Neural cell (in vitro differentiated cells): ENCODE measurements at regions not wholly inside any gene's neighbourhood (a gene's known extent, or its start where the extent isn't known, plus 50 kb on each side); places are given as distances from the start of the nearest gene placed in this dataset.

Source experiments
- H2AFZ ChIP-seq: fragments of 200-600, 300-800 bp; sonication (generic), shearing (Covaris generic); 2 replicates; pipeline ENCODE4 v1.6.0; 2014; ENCODE audit warnings: low read depth, mild to moderate bottlenecking, antibody characterized with exemption, low read length, moderate library complexity
- H3F3A ChIP-seq: fragments of 200-600 bp; shearing (Covaris generic); 2 replicates; pipeline ENCODE4 v1.6.1; 2016; ENCODE audit warnings: mild to moderate bottlenecking, moderate library complexity, mixed read lengths, antibody characterized with exemption, low read length; ENCODE audit not compliant: insufficient read depth, poor library complexity, severe bottlenecking
- H3K27ac ChIP-seq: fragments of 200-600, 300-800 bp; sonication (generic), shearing (Covaris generic); 2 replicates; pipeline ENCODE4 v1.5.1; 2014; ENCODE audit warnings: mild to moderate bottlenecking, low read length, moderate library complexity
- H3K27me3 ChIP-seq: fragments of 300-800, 200-600 bp; sonication (generic), shearing (Covaris generic); 2 replicates; pipeline ENCODE4 v1.6.0; 2014; ENCODE audit warnings: mild to moderate bottlenecking, low read depth, low read length, moderate library complexity; ENCODE audit not compliant: insufficient read depth
- H3K36me3 ChIP-seq: fragments of 300-800, 200-600 bp; sonication (generic), shearing (Covaris generic); 2 replicates; pipeline ENCODE4 v1.5.1; 2014; ENCODE audit warnings: mild to moderate bottlenecking, antibody characterized with exemption, low read length, moderate library complexity; ENCODE audit not compliant: insufficient read depth
- H3K4me2 ChIP-seq: fragments of 300-800, 200-600 bp; sonication (generic), shearing (Covaris generic); 2 replicates; pipeline ENCODE4 v1.6.0; 2014; ENCODE audit warnings: mild to moderate bottlenecking, low read length
- H3K4me3 ChIP-seq: fragments of 300-800, 200-600 bp; sonication (generic), shearing (Covaris generic); 2 replicates; pipeline ENCODE4 v1.5.1; 2014; ENCODE audit warnings: mild to moderate bottlenecking, low read length, moderate library complexity
- H3K79me2 ChIP-seq: fragments of 200-600 bp; shearing (Covaris generic); replicated peaks from 2 replicates; pipeline ENCODE4 v1.6.0; 2014; ENCODE audit warnings: mild to moderate bottlenecking, low read length, moderate library complexity; ENCODE audit not compliant: insufficient read depth
- H3K9ac ChIP-seq: fragments of 300-800, 200-600 bp; sonication (generic), shearing (Covaris generic); 2 replicates; pipeline ENCODE4 v1.6.1; 2016; ENCODE audit warnings: mild to moderate bottlenecking, low read length, mixed read lengths
- H3K9me2 ChIP-seq: fragments of 200-600 bp; shearing (Covaris generic); 2 replicates; pipeline ENCODE4 v1.6.1; 2016; ENCODE audit warnings: mild to moderate bottlenecking, low read length, mixed read lengths; ENCODE audit not compliant: insufficient read depth
- H3K9me3 ChIP-seq: fragments of 200-600, 300-800 bp; sonication (generic), shearing (Covaris generic); 2 replicates; pipeline ENCODE4 v1.6.1; 2016; ENCODE audit warnings: mild to moderate bottlenecking, mixed run types, low read length, moderate library complexity, mixed read lengths
- H4K20me1 ChIP-seq: fragments of 200-600 bp; shearing (Covaris generic); 2 replicates; pipeline ENCODE4 v1.6.1; 2016; ENCODE audit warnings: mild to moderate bottlenecking, mixed run types; ENCODE audit not compliant: insufficient read depth
- CTCF ChIP-seq: fragments of 450-650 bp; IDR thresholded peaks from 2 replicates; pipeline ENCODE4 v1.5.1; 2014; ENCODE audit warnings: antibody characterized with exemption, mild to moderate bottlenecking, moderate library complexity; ENCODE audit not compliant: poor library complexity, severe bottlenecking
- EP300 ChIP-seq: fragments of 450-650 bp; conservative IDR thresholded peaks from 2 replicates; pipeline ENCODE4 v1.6.1; 2014; ENCODE audit warnings: antibody characterized with exemption, mild to moderate bottlenecking, moderate library complexity; ENCODE audit not compliant: poor library complexity, severe bottlenecking
- EZH2 ChIP-seq: fragments of 200-600, 300-800 bp; shearing (Covaris generic), sonication (generic); IDR thresholded peaks from 2 replicates; pipeline ENCODE4 v1.6.1; 2014; ENCODE audit warnings: antibody characterized with exemption, low read length, borderline replicate concordance, mild to moderate bottlenecking; ENCODE audit not compliant: insufficient read depth, poor library complexity, severe bottlenecking
- MXI1 ChIP-seq: fragments of 450-650 bp; conservative IDR thresholded peaks from 2 replicates; pipeline ENCODE4 v1.6.1; 2014; ENCODE audit warnings: antibody characterized with exemption, mild to moderate bottlenecking; ENCODE audit not compliant: poor library complexity, severe bottlenecking
- POLR2AphosphoS5 ChIP-seq: IDR thresholded peaks from 2 replicates; pipeline ENCODE4 v1.6.1; 2012
- RAD21 ChIP-seq: fragments of 450-650 bp; conservative IDR thresholded peaks from 2 replicates; pipeline ENCODE4 v1.6.1; 2014; ENCODE audit warnings: antibody characterized with exemption, mild to moderate bottlenecking, moderate library complexity
- REST ChIP-seq: IDR thresholded peaks from 2 replicates; pipeline ENCODE4 v1.6.1; 2012; ENCODE audit warnings: borderline replicate concordance
- SMC3 ChIP-seq: fragments of 450-650 bp; conservative IDR thresholded peaks from 2 replicates; pipeline ENCODE4 v1.6.1; 2014; ENCODE audit warnings: antibody characterized with exemption, mild to moderate bottlenecking, moderate library complexity; ENCODE audit not compliant: poor library complexity
- TAF1 ChIP-seq: IDR thresholded peaks from 2 replicates; pipeline ENCODE4 v1.6.1; 2012; ENCODE audit warnings: low read depth

- Histone ChIP-seq H3K9me2 (no peaks in the 10 kb centered on the region), H3K79me2 (no peaks in the 10 kb centered on the region), H3K27me3 (no peaks in the 10 kb centered on the region), H2AFZ (no peak overlapping the region), H4K20me1 (no peaks in the 10 kb centered on the region), H3F3A (no peaks in the 10 kb centered on the region), H3K4me3 (no peak overlapping the region), H3K27ac (no peak overlapping the region), H3K36me3 (no peaks in the 10 kb centered on the region), H3K9me3 (no peaks in the 10 kb centered on the region), H3K4me2 (no peak overlapping the region), H3K9ac (no peak overlapping the region)
- TF ChIP-seq POLR2AphosphoS5 (no peak), EP300 (no peak)
These were observed 66.4 kb upstream of the TJP1 start for GRCh38 chr15:29888646-29889045.

GRCh38 chr15:29887721-29888120, 65.5 kb upstream of the TJP1 start:
- Histone ChIP-seq H3K79me2 (no peaks in the 10 kb centered on the region), H3K9ac (no peak overlapping the region), H3F3A (no peaks in the 10 kb centered on the region), H4K20me1 (no peaks in the 10 kb centered on the region), H3K27ac (no peak overlapping the region), H2AFZ (no peak overlapping the region), H3K27me3 (no peaks in the 10 kb centered on the region), H3K9me3 (no peaks in the 10 kb centered on the region), H3K4me3 (no peak overlapping the region), H3K36me3 (no peaks in the 10 kb centered on the region), H3K4me2 (no peak overlapping the region), H3K9me2 (no peaks in the 10 kb centered on the region)
- no peak for TF ChIP-seq EP300
- TF ChIP-seq EZH2 = no peak
- no peak for TF ChIP-seq RAD21
- no peak for TF ChIP-seq POLR2AphosphoS5
- TF ChIP-seq SMC3 = no peak
- no peak for TF ChIP-seq MXI1
- no peak for TF ChIP-seq REST

GRCh38 chr15:29885183-29885582, 62.9 kb upstream of the TJP1 start:
- H3K4me3 ChIP-seq = no peak overlapping the region
- H3K36me3 ChIP-seq = no peaks in the 10 kb centered on the region
- H2AFZ ChIP-seq = no peak overlapping the region
- no peaks in the 10 kb centered on the region for H3K9me3 ChIP-seq
- H3K27me3 ChIP-seq = no peaks in the 10 kb centered on the region
- no peak overlapping the region for H3K9ac ChIP-seq
- no peaks in the 10 kb centered on the region for H3K79me2 ChIP-seq
- no peak overlapping the region for H3K4me2 ChIP-seq
- TF ChIP-seq CTCF = no peak
- no peak for TF ChIP-seq RAD21
- no peak for TF ChIP-seq REST
- TF ChIP-seq MXI1 = no peak
- no peak for TF ChIP-seq SMC3
- no peak for TF ChIP-seq EP300
- no peak for TF ChIP-seq TAF1
- TF ChIP-seq EZH2 = no peak
- H3F3A ChIP-seq = no peaks in the 10 kb centered on the region
- H4K20me1 ChIP-seq = no peaks in the 10 kb centered on the region
- H3K9me2 ChIP-seq = no peaks in the 10 kb centered on the region
- no peak overlapping the region for H3K27ac ChIP-seq
